22Rv1 (cell line): ENCODE measurements at regions not wholly inside any gene's neighbourhood (a gene's known extent, or its start where the extent isn't known, plus 50 kb on each side); places are given as distances from the start of the nearest gene placed in this dataset.

Source experiments
- CTCF ChIP-seq: fragments of 450-650 bp; IDR thresholded peaks from 2 replicates; pipeline ENCODE4 v1.5.1; 2017; ENCODE audit warnings: mild to moderate bottlenecking
- ZFX ChIP-seq: fragments of 450-650 bp; IDR thresholded peaks from 2 replicates; pipeline ENCODE4 v1.6.1; 2017; ENCODE audit warnings: antibody characterized with exemption, borderline replicate concordance

GRCh38 chr4:155578726-155579370 is 87.8 kb upstream of the GUCY1A1 start:
- no peak for TF ChIP-seq CTCF
- no peak for TF ChIP-seq ZFX
